Heart left ventricle (tissue), 16 donors: ENCODE measurements at regions not wholly inside any gene's neighbourhood (a gene's known extent, or its start where the extent isn't known, plus 50 kb on each side); places are given as distances from the start of the nearest gene placed in this dataset.

ENCODE experiments used
- ATAC-seq, 4 donors: fragments of 200-7000 bp; cut with Tn5 transposase; one replicate each; pipeline ENCODE4 v1.9.1; 2020 to 2022; ENCODE audit warnings: moderate library complexity in 4 of 4, mild to moderate bottlenecking in 3 of 4, moderate number of reproducible peaks in 1 of 4
- DNase-seq, 5 donors: peaks; one replicate each; pipeline ENCODE4 v3.0.0-alpha.2; 2020
- H3K27ac ChIP-seq, 12 donors: fragments of 200-600 bp; sonication (generic) in 4 of 12; one replicate each; pipeline versions ENCODE4 v1.5.0 to v1.8.0; 2016 to 2022; ENCODE audit warnings: mild to moderate bottlenecking in 2 of 12
- H3K27me3 ChIP-seq, 9 donors: fragments of 200-600 bp; sonication (generic) in 2 of 9; one replicate each; pipeline versions ENCODE4 v1.5.1 to v1.8.0; 2016 to 2022; ENCODE audit warnings: mild to moderate bottlenecking in 3 of 9
- H3K36me3 ChIP-seq, 9 donors: fragments of 200-600 bp; sonication (generic) in 2 of 9; one replicate each; pipeline versions ENCODE4 v1.5.0 to v1.8.0; 2018 to 2022; ENCODE audit warnings: mild to moderate bottlenecking in 2 of 9
- H3K4me1 ChIP-seq, 12 donors: fragments of 200-600 bp; sonication (generic) in 4 of 12; one replicate each; pipeline versions ENCODE4 v1.5.0 to v1.8.0; 2016 to 2022; ENCODE audit warnings: mild to moderate bottlenecking in 3 of 12
- H3K4me3 ChIP-seq, 12 donors: fragments of 200-600 bp; sonication (generic) in 4 of 12; one replicate each; pipeline versions ENCODE4 v1.5.0 to v1.8.0; 2017 to 2022; ENCODE audit warnings: mild to moderate bottlenecking in 9 of 12, moderate library complexity in 4 of 12
- H3K9me3 ChIP-seq, 12 donors: fragments of 200-600 bp; sonication (generic) in 4 of 12; one replicate each; pipeline versions ENCODE4 v1.5.0 to v1.8.0; 2016 to 2022; ENCODE audit warnings: mild to moderate bottlenecking in 1 of 12
- POLR2A ChIP-seq, 2 donors: fragments of 450-650 bp; IDR thresholded peaks; one replicate each; pipeline ENCODE4 v1.6.1; 2017; ENCODE audit warnings: antibody characterized with exemption in 2 of 2, mild to moderate bottlenecking in 2 of 2, moderate library complexity in 2 of 2
- WGBS, 4 donors: extraction: QIAGEN DNeasy Blood & Tissue Kit in 2 of 4; methylation state at CpG; one replicate each; pipeline versions ENCODE4 v1.1.5 to v1.1.7; 2013 to 2018; 5-methylcytosine and 5-hydroxymethylcytosine counted together
- intact Hi-C, 10 donors: fragments of 100-400 bp; cut with DNase I; formaldehyde crosslinking; loops; one replicate each; pipeline versions ENCODE4 v1.11.1 to v1.14.2; 2022
- TF ChIP-seq, protein P1 (sequence below), 12 donors: fragments of 200-600 bp; sonication (generic) in 4 of 12; IDR thresholded peaks; one replicate each; pipeline versions ENCODE4 v1.5.0 to v1.8.0; 2018 to 2022; ENCODE audit warnings: antibody characterized with exemption in 12 of 12, mild to moderate bottlenecking in 5 of 12
- donor health status: ischemic (EF 13 %, LVEDD 7.1; RV severe dilation, severe dysfunction).
- donor health status: healthy with polysubstance abuse.
- donor health status: DM: no; HTN: yes; CAD: no.
- donor health status: DM: no; HTN: no; CAD: no.
- donor health status: ischemic (EF 25% LVEDD 6.9; RV normal size, moderate dysfunction).
- donor health status: ischemic (EF 25% LVEDD 5.7; RV mildly dilated, moderate dysfunction).
- donor health status: healthy.
- donor health status: DM: yes; HTN: yes; CAD: no.
- donor health status: ischemic (EF 35%, LVEDD 5.7; RV mildly dilated, moderate dysfunction).
- donor health status: nonischemic (EF 11% LVEDD 7.7; RV severe dilation, severe dysfunction).
- donor health status: DM: yes; HTN: yes; CAD: no.
- donor health status: PGD.
- donor health status: ischemic (EF 29% LVEDD 5.4; RV normal size, mild dysfunction).
- donor health status: nonischemic (EF 23%, LVEDD 6.1; RV moderate dilation, normal function).

DNA sequence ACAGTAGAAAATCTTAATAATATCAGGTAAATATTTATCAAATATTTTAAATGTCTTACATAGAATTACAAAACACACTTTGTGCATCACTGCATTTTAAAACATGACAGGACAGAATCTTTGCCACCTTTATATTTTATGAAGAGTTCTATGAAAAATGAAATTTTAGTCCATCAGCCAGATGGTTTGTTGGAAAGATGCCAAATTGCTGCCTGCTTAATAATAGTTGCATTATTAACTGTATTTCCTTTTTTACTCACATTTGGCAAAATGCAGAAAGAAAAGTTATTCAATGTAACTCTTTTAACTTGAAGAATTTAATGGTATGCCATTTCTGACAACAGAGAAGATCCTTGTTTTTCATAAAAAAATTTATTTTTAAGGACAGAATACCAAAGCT, 1271.6 kb downstream of the NSUN3 start:
- Histone ChIP-seq H3K36me3 (no peaks in the 10 kb centered on the region), H3K9me3 (peaks cover 0 to 4% (median 0%) of the 10 kb centered on the region in 12 donors), H3K27ac (no peak overlapping the region), H3K27me3 (no peaks in the 10 kb centered on the region), H3K4me1 (no peaks in the 10 kb centered on the region), H3K4me3 (no peak overlapping the region)
- intact Hi-C loops: no loop called here
- ATAC-seq (no peak), DNase-seq (no peak)
- TF ChIP-seq, protein P1, sequence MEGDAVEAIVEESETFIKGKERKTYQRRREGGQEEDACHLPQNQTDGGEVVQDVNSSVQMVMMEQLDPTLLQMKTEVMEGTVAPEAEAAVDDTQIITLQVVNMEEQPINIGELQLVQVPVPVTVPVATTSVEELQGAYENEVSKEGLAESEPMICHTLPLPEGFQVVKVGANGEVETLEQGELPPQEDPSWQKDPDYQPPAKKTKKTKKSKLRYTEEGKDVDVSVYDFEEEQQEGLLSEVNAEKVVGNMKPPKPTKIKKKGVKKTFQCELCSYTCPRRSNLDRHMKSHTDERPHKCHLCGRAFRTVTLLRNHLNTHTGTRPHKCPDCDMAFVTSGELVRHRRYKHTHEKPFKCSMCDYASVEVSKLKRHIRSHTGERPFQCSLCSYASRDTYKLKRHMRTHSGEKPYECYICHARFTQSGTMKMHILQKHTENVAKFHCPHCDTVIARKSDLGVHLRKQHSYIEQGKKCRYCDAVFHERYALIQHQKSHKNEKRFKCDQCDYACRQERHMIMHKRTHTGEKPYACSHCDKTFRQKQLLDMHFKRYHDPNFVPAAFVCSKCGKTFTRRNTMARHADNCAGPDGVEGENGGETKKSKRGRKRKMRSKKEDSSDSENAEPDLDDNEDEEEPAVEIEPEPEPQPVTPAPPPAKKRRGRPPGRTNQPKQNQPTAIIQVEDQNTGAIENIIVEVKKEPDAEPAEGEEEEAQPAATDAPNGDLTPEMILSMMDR (IDR thresholded peaks at IDR 0.05): no peak
- TF ChIP-seq POLR2A (IDR thresholded peaks at IDR 0.05): no peak

DNA sequence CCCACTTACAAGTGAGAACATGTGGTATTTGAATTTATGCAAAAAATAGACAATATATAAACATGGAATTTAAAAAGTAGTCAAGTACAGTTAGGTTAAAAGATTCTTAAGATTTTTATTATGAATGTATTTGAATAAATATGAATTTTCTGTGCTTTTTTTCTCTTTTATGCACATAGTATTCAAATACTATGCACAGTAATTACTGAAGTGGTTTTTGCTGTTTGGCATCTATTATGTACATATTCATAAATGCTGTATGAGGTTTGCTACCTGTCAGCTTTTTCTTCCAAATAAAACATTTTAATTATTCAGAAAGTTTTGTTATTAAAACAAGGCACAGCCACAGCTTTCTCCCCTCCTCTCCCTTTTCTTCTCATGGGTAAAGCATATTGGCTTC, 1272.7 kb downstream of the NSUN3 start:
- H3K36me3 ChIP-seq: no peaks in the 10 kb centered on the region
- H3K4me1 ChIP-seq: no peaks in the 10 kb centered on the region
- intact Hi-C loops: no loop called here
- no peak overlapping the region for H3K27ac ChIP-seq
- no peaks in the 10 kb centered on the region for H3K27me3 ChIP-seq
- H3K4me3 ChIP-seq: no peak overlapping the region
- peaks cover 0 to 4% (median 0%) of the 10 kb centered on the region in 12 donors for H3K9me3 ChIP-seq
- no peak for DNase-seq
- TF ChIP-seq POLR2A (IDR thresholded peaks at IDR 0.05): no peak
- TF ChIP-seq, protein P1 (IDR thresholded peaks at IDR 0.05): no peak
- ATAC-seq: no peak

DNA sequence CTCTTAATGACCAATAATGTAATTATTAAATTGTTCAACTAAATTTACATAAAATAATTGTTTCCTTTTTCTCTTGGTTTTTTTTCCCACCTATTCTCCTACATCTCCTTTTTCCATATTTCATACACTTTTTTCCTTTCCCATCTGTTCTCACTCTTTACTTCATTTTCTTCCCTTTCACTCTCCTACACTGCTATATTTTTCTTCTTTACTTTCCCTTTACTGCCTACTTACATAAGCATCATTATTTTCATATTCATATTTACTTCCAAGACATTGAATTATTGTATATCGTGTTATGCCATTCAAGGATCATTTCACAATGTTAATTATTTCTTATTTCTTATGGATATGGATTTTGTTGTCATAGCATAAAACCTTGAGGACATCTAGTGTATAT, 1275.6 kb downstream of the NSUN3 start:
- WGBS, 4 donors: 76 to 89% (median 85%) methylated on average over 1 of the region's 1 CpG
- no peak for ATAC-seq
- intact Hi-C loops: no loop called here

DNA sequence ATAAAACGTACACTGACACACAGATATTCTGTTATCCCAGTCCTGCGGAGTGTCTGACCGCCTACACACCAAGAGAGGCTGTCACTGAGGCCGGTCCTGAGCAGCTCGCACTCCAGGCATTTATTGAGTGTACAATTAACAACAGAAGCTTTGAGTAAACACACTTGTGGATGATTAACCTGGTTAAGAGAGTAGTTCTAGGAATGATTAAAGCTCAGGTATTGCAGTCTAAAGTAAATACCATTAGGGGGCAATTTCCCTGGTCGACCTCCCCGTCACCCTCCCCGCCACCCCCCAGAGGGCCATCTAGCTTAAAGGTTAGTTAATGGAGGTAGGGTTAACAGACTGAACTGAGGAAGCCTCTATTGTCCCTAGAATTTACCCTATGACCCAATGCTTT, 1278.5 kb downstream of the NSUN3 start:
- TF ChIP-seq, protein P1 (IDR thresholded peaks at IDR 0.05): no peak
- no peak for TF ChIP-seq POLR2A (IDR thresholded peaks at IDR 0.05)
- Histone ChIP-seq H3K9me3 (no peaks in the 10 kb centered on the region), H3K4me1 (no peaks in the 10 kb centered on the region), H3K27me3 (no peaks in the 10 kb centered on the region), H3K27ac (no peak overlapping the region), H3K36me3 (no peaks in the 10 kb centered on the region), H3K4me3 (no peak overlapping the region)
- 83 to 87% (median 86%) methylated on average over 8 of the region's 8 CpGs for whole genome bisulfite sequencing, 4 donors
- intact Hi-C loops: no loop called here
- no peak for DNase-seq
- no peak for ATAC-seq

More for the DNA sequence above, 1275.6 kb downstream of the NSUN3 start:
- TF ChIP-seq, protein P1 (IDR thresholded peaks at IDR 0.05): no peak
- no peak for TF ChIP-seq POLR2A (IDR thresholded peaks at IDR 0.05)
- Histone ChIP-seq H3K36me3 (no peaks in the 10 kb centered on the region), H3K27me3 (no peaks in the 10 kb centered on the region), H3K4me1 (no peaks in the 10 kb centered on the region), H3K27ac (no peak overlapping the region), H3K4me3 (no peak overlapping the region), H3K9me3 (peaks cover 0 to 4% (median 0%) of the 10 kb centered on the region in 12 donors)
- DNase-seq: no peak
